Upper lobe of right lung (tissue), 1 donor: ENCODE measurements at regions not wholly inside any gene's neighbourhood (a gene's known extent, or its start where the extent isn't known, plus 50 kb on each side); places are given as distances from the start of the nearest gene placed in this dataset.

Source experiments
- ATAC-seq: fragments of 200-7000 bp; cut with Tn5 transposase; one replicate; pipeline ENCODE4 v1.9.1; 2020; ENCODE audit warnings: mild to moderate bottlenecking, moderate library complexity
- DNase-seq: peaks from one replicate; pipeline ENCODE4 v3.0.0-alpha.2; 2020
- H3K27ac ChIP-seq: fragments of 200-600 bp; one replicate; pipeline ENCODE4 v1.8.0; 2022
- H3K27me3 ChIP-seq: fragments of 200-600 bp; one replicate; pipeline ENCODE4 v1.8.0; 2022; ENCODE audit warnings: mild to moderate bottlenecking
- H3K36me3 ChIP-seq: fragments of 200-600 bp; one replicate; pipeline ENCODE4 v1.8.0; 2022
- H3K4me1 ChIP-seq: fragments of 200-600 bp; one replicate; pipeline ENCODE4 v1.8.0; 2022
- H3K4me3 ChIP-seq: fragments of 200-600 bp; one replicate; pipeline ENCODE4 v1.8.0; 2022; ENCODE audit warnings: mild to moderate bottlenecking
- H3K9me3 ChIP-seq: fragments of 200-600 bp; one replicate; pipeline ENCODE4 v1.8.0; 2022
- CTCF ChIP-seq: fragments of 200-600 bp; IDR thresholded peaks from one replicate; pipeline ENCODE4 v1.8.0; 2022; ENCODE audit warnings: antibody characterized with exemption
- intact Hi-C: fragments of 100-400 bp; cut with DNase I; formaldehyde crosslinking; loops from one replicate; pipeline ENCODE4 v1.11.0; 2022
- donor health status: DM: no; HTN: yes; CAD: no; lungs with severe emphysema.

- Histone ChIP-seq H3K9me3 (no peaks in the 10 kb centered on the region), H3K4me3 (no peak overlapping the region), H3K27ac (no peak overlapping the region), H3K4me1 (no peaks in the 10 kb centered on the region), H3K27me3 (no peaks in the 10 kb centered on the region), H3K36me3 (no peaks in the 10 kb centered on the region)
- ATAC-seq (no peak), DNase-seq (no peak)
- no peak for TF ChIP-seq CTCF
- intact Hi-C loops: no loop called here
Measured at GRCh38 chr9:88673886-88674285, 138.9 kb downstream of the NXNL2 start.

GRCh38 chr9:88676644-88677043 lies 141.7 kb downstream of the NXNL2 start:
- H3K4me3 ChIP-seq: no peak overlapping the region
- DNase-seq (no peak), ATAC-seq (no peak)
- intact Hi-C loops: no loop called here
- no peaks in the 10 kb centered on the region for H3K27me3 ChIP-seq
- no peaks in the 10 kb centered on the region for H3K4me1 ChIP-seq
- no peaks in the 10 kb centered on the region for H3K36me3 ChIP-seq
- no peaks in the 10 kb centered on the region for H3K9me3 ChIP-seq
- H3K27ac ChIP-seq: no peak overlapping the region
- no peak for TF ChIP-seq CTCF

- Histone ChIP-seq H3K4me1 (no peaks in the 10 kb centered on the region), H3K36me3 (no peaks in the 10 kb centered on the region), H3K9me3 (no peaks in the 10 kb centered on the region), H3K27me3 (no peaks in the 10 kb centered on the region), H3K4me3 (no peak overlapping the region), H3K27ac (no peak overlapping the region)
- no peak for ATAC-seq
- intact Hi-C loops: no loop called here
- TF ChIP-seq CTCF: no peak
- no peak for DNase-seq
Measured at GRCh38 chr9:88678008-88678407, 143.0 kb downstream of the NXNL2 start.

DNA sequence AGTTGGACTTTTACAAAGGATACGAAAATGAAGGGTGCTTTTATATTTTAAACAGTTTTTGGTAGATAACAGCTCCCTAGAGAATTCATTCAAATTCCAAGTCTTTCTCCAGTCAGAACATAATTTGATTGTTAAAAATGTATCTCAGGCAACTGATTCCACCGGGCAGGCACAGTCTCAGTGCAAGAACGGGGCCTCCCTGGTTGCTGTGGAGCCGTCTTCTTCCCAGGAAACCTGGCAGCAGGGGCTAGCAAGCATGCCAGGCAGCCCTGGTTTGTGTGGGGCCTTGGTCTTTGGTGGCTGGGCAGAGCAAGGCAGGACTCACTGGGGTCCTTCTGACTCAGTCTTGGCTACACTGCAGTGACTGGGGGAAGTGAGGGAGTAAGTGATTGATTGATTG lies 143.5 kb downstream of the NXNL2 start:
- ATAC-seq (no peak), DNase-seq (no peak)
- no peak overlapping the region for H3K4me3 ChIP-seq
- TF ChIP-seq CTCF: no peak
- no peaks in the 10 kb centered on the region for H3K36me3 ChIP-seq
- no peaks in the 10 kb centered on the region for H3K4me1 ChIP-seq
- intact Hi-C loops: no loop called here
- no peaks in the 10 kb centered on the region for H3K9me3 ChIP-seq
- no peaks in the 10 kb centered on the region for H3K27me3 ChIP-seq
- no peak overlapping the region for H3K27ac ChIP-seq

DNA sequence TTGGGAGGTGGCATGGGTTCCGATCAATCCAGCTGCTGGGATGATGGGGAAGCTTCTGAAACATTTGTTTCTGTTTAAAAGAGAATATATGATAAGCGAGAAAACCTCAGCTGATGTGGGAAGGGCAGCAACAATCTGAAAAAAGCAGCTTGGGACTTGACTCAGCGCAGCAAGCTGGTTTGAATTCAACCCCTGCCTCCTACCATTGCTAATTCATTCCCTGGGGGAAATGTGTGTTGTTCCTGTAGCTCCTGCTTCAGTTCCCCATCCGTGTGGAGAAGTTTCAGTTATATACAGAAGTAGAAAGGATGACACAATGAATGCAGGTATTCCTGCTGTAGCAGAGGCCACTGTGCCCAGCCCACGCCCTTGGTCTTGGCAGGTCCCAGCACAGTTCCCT lies 145.1 kb downstream of the NXNL2 start:
- DNase-seq: no peak
- intact Hi-C loops: no loop called here
- ATAC-seq: no peak
- H3K9me3 ChIP-seq: no peaks in the 10 kb centered on the region
- no peaks in the 10 kb centered on the region for H3K36me3 ChIP-seq
- no peak overlapping the region for H3K4me3 ChIP-seq
- H3K27me3 ChIP-seq: no peaks in the 10 kb centered on the region
- no peaks in the 10 kb centered on the region for H3K4me1 ChIP-seq
- TF ChIP-seq CTCF: no peak
- H3K27ac ChIP-seq: no peak overlapping the region

GRCh38 chr9:88680505-88681160 lies 145.7 kb downstream of the NXNL2 start:
- Histone ChIP-seq H3K27me3 (no peaks in the 10 kb centered on the region), H3K4me3 (no peak overlapping the region), H3K36me3 (no peaks in the 10 kb centered on the region), H3K4me1 (no peaks in the 10 kb centered on the region), H3K9me3 (no peaks in the 10 kb centered on the region), H3K27ac (no peak overlapping the region)
- TF ChIP-seq CTCF: no peak
- intact Hi-C loops: no loop called here
- DNase-seq: no peak
- ATAC-seq: no peak
